Stimulated activated CD4-positive, alpha-beta T cell treated with anti-CD3 and anti-CD28 coated beads, Interleukin-4, amount 100 ng/mL, for 24 hours (primary cell): ENCODE measurements at regions not wholly inside any gene's neighbourhood (a gene's known extent, or its start where the extent isn't known, plus 50 kb on each side); places are given as distances from the start of the nearest gene placed in this dataset.

Source experiments
- DNase-seq: peaks from one replicate; pipeline ENCODE4 v3.0.0-alpha.2; 2020

- no peak for DNase-seq
Observed at GRCh38 chr5:103617913-103618312, 55.3 kb upstream of the NUDT12 start.

DNA sequence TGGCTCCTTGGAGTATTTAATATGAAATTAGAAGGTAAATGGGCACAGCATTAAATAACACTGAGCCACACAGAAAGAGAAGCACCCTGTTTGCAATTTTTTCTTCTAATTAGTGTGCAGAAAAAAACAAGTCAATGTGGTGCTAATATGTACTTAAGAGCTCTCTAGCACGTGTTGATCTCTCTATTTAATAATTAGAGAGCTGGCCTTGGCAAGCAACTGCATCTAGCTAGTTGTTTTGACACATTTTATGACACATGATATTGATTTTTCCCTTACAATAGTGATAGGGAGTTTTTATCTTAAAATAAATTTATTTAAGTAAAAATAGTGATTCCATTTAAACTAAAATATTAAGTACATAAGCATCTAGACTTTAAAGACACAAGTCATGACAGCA, 54.5 kb upstream of the NUDT12 start:
- DNase-seq = no peak

DNA sequence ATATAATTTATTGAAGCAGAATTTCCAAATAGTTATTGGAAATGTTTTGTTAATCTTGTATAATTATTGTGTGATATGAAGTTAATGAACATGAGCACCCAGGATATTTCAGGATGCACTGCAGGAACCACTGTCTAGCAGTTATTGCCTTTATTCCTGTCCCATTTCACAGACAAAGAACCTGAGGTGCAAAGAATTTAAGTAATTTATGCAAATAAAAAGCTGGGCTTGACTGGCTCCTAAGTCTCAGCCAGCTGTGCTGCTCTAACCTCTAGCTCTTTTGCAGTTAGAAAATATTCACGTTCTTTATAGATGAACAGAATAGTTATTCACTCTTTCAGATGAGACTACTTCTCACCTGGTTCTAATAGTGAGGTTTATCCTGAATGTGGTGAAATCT, 50.0 kb upstream of the NUDT12 start:
- DNase-seq = no peak
